Stimulated activated CD4-positive, alpha-beta T cell treated with anti-CD3 and anti-CD28 coated beads, Interleukin-4, amount 100 ng/mL, for 1 hour (primary cell): ENCODE measurements at regions not wholly inside any gene's neighbourhood (a gene's known extent, or its start where the extent isn't known, plus 50 kb on each side); places are given as distances from the start of the nearest gene placed in this dataset.
"Not testable (repeated sequence)": the region's sequence is repeated elsewhere in the genome, so short reads cannot be mapped to it uniquely, and the experiment has no call there.

Experiments
- DNase-seq: peaks from one replicate; pipeline ENCODE4 v3.0.0-alpha.2; 2020

DNA sequence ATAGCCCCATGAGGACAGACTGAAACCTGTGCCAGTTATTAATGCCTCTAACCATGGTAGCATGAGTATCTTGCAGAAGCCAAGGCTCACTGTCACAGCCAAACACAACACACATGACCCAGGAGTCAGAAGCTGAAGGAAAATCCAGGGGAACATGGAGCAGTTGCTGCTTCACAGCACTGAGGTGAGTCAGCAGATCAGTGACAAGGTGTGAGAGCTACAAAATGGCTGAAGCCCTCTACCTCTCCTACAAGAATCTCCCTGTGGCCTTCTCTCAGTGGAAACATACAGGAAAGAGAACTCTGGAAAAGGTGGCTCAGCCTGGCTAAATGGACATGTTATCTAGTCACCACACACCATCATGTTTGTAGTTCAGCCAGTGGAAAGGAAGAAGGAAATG, 93.5 kb downstream of the NAB1 start:
- DNase-seq: no peak

GRCh38 chr2:190744041-190744440, 95.2 kb downstream of the NAB1 start:
- no peak for DNase-seq

GRCh38 chr2:190746971-190747761, 98.3 kb downstream of the NAB1 start:
- no peak for DNase-seq

DNA sequence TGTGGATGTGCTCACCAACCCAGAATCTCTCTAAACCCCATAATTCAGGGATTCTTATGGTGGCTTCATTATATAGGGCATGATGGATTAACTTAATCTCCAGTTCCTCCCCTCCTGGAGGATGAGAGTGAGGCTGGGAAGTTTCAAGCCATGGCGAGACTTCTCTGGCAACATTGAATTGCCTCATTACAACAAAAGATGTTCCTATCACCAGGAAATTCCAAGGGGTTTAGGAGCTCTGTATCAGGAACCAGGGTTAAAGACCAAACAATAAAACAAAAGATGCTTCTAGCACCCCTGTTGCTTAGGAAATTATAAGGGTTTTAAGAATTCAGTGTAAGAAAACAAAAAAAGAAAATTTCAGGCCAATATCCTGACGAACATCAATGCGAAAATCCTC, 100.1 kb downstream of the NAB1 start:
- no peak for DNase-seq

DNA sequence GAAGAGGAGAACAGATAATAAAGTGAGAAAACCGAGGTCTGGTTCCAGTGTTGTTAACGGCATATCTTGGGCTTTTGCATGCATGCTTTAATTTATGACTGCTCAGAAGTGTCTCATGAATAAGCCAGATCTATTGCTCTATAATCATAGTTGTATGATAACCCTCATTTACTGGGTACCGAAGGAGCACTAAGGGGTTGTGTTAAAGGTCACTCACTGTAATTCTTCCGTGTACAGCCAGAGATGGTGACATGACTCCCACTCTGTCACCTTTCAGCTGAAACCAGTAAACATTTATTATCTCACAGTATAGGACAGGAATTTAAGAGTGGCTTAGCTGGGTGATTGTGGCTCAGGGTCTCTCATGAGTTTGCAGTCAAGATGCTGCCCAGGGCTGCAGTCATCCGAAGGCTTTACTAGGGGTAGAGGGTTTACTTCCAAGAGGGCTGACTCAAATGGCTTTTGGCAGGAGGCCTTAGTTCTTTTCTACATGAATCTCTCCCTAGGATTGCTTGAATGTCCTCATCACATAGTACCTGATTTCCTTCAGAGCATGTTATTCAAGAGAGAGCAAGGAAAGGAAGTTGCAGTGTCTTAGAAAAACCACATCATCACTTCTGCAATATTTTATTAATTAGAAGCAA, 107.0 kb downstream of the NAB1 start:
- no peak for DNase-seq

DNA sequence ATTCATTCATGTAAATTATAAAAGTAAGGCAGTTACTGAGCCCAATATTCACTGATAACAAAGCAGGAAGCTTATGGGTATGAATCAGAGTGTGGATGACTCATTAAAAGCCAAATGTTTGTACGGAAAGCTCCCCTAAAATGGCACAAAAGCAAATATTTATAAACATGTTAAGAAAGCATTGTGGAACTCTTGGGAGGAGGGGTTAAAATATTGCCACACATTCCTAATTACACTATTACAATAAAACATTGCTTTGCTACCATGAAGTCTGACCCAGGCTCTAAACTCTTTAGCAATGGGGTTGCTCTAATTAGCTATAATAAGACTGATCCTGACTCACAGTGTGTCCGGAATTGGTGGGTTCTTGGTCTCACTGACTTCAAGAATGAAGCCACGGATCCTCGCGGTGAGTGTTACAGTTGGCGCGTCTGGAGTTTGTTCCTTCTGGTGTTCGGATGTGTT, 110.9 kb downstream of the NAB1 start:
- DNase-seq: no peak

DNA sequence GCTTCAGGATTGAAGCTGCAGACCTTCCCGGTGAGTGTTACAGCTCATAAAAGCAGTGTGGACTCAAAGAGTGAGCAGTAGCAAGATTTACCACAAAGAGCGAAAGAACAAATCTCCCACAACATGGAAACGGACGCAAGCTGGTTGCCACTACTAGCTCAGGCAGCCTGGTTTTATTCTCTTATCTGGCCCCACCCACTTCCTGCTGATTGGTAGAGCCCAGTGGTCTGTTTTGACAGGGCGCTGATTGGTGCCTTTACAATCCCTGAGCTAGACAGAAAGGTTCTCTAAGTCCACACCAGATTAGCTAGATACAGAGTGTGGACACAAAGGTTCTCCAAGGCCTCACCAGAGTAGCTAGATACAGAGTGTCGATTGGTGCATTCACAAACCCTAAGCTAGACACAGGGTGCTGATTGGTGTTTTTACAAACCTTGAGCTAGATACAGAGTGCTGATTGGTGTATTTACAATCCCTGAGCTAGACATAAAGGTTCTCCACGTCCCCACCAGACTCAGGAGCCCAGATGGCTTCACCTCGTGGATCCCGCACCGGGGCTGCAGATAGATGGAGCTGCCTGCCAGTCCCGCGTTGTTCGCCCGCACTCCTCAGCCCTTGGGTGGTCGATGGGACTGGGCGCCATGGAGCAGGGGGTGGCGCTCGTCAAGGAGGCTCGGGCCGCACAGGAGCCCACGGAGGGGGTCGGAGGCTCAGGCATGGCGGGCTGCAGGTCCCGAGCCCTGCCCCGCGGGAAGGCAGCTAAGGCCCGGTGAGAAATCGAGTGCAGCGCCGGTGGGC, 111.7 kb downstream of the NAB1 start:
- not testable (repeated sequence) for DNase-seq

DNA sequence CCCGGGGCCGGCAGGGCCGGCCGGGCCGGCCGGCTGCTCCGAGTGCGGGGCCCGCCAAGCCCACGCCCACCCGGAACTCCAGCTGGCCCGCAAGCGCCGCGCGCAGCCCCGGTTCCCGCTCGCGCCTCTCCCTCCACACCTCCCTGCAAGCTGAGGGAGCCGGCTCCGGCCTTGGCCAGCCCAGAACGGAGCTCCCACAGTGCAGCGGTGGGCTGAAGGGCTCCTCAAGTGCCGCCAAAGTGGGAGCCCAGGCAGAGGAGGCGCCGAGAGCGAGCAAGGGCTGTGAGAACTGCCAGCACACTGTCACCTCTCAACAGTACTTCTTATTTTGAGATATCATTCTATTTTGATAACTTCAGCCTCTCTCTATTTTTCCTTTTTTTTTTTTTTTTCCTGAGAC, 112.3 kb downstream of the NAB1 start:
- not testable (repeated sequence) for DNase-seq

DNA sequence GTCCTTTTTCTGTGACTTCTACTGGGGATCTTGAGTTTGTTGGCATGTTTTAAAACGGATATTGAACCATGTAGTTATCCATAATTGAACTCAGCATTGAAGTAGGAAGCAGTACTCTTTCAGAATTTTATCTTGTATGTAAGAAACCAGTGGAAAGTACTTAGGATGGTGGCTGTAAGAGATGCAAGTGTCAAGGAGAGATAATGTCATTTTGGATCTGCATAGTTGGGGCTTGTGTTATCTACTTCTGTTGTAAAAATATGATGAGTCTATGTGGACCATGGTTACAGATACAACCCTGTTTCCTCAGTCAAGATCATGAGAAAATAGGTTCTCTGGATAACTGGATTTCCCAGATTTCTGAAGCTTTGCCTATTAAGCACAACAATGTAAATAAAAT, 113.7 kb downstream of the NAB1 start:
- DNase-seq: no peak

DNA sequence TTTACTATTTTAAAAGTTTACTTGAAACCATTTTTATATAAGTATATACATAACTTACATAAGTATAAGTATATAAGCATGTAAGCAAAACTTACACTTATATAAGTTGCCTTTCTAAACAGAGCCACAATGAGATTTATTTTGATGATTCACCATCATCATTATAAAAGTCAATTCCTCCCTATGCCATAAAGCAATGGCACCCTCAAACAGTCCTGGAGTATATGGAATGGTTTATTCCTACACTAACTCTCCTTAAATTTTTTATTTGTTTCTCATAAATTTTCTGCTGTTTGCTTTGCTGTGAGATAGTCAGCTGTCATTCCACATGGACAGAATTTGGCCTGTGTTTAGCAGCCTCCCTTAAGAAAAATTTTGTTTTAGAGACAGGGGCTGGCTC, 114.2 kb downstream of the NAB1 start:
- no peak for DNase-seq

DNA sequence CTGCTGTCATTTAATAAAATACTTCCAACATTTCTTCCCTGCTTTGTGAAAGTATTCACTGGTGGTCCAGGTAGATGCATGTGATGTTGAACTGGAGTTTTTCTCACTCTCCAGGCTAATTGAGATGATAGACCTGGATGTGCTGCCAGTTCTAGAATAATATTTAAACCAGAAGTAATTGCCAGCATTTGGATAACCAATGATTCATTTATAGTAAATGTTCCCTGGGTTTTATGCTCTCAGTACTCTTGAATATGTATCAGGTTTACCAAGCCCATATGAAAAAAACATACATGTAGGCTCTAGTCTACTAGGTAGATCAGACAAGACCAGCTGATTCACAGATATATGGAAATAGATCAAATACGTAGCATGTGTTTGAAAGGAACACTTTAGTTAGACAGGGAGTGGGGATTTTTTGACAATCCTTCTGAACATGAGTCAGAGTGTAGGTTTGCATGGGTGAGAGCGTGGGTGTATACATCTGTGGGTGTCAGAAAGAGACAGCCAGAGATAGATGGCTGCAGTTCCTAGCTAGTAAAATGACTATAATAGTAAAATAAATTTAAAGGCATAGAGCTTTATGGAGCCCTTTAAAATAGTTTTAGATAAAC, 115.1 kb downstream of the NAB1 start:
- peak; percentile 39 for DNase-seq

DNA sequence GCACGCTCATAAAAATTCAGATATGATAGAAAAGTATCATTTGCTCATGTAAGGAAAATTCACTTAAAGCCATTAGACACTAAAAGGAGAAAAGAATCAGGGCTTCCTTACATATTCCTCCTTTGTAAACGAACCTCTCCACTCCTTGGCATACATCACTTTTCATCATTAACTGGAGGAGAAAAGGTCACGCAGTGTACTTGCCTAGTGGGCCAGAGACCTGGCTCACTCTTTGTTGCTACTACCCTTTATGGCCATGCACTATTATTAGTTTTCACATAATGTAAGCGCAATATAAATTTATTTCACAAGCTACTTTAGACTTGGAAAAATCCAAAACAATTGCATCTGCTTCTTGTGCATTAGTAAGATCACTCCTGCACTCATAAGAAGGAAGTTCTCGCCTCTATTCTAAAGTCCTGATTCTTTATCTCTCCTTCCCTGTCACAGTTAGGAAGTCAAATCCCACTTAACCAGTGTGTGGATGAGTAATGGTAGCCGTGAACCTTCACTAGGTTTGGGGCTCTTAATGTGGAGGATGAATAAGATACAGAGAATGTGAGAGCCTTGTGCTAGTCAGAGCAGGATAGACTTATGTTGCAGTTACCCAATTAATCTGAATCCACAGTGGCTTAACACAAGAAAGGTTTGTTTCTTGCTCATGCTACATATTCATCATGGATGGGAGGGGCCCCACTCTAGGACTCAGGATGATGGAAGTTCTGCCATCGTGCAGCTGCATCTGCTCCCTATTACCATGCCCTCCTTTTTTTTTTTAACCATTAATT, 115.0 kb upstream of the GLS start:
- no peak for DNase-seq

DNA sequence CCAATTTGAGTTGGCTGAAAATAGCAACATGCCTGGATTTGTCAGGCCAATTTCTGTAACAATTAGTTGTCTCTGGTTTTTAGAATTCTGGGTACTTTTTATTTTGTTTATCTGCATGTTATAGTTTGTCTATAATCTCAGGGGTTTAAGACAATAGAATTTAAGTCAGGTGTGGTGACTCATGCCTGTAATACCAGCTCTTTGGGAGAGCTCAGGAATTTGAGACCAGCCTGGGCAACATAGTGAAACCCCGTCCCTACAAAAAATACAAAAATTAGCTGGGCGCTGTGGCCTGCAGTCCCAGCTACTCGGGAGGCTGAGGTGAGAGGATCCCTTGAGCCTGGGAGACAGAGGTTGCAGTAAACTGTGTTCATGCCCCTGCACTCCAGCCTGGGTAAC, 114.4 kb upstream of the GLS start:
- DNase-seq: no peak

DNA sequence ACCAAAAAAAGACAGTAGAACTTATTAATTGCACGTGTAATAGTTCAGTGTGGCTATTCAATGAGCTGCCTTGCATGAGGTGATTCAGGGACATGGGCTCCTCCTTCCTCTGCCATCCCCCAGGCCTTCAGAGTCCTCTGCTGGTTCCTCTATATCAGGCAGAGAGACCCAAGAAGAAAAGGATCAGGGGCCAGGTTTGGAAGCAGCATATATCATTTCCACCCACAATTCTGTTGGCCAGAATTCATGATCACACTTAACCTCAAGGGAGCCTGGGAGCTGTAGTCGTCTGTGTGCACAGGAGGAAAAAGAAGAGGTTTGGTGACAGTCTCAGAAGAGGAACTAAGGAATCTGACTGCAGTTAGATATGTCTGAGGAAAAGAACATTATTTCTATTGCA, 114.0 kb upstream of the GLS start:
- DNase-seq: no peak

- no peak for DNase-seq
These were observed 112.8 kb upstream of the GLS start for GRCh38 chr2:190767821-190768220.

GRCh38 chr2:190769258-190769657, 111.4 kb upstream of the GLS start:
- no peak for DNase-seq

DNA sequence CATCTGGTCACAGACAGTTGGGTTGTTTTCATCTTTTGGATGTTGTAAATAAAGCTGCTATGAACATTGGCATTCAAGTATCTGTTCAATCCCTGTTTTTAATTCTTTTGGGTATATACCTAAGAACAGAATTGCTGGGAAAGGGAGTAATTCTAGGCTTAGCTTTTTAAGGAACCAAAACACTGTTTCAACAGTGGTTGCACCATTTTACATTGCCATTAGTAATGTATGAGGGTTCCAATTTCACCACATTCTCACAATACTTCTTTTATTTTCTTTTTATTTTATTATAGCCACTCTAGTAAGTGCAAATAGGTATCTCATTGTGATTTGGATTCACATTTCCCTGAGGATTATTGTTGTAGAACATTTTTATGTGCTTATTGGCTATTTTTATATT, 108.9 kb upstream of the GLS start:
- DNase-seq: no peak

GRCh38 chr2:190780594-190780993, 100.0 kb upstream of the GLS start:
- DNase-seq: no peak

DNA sequence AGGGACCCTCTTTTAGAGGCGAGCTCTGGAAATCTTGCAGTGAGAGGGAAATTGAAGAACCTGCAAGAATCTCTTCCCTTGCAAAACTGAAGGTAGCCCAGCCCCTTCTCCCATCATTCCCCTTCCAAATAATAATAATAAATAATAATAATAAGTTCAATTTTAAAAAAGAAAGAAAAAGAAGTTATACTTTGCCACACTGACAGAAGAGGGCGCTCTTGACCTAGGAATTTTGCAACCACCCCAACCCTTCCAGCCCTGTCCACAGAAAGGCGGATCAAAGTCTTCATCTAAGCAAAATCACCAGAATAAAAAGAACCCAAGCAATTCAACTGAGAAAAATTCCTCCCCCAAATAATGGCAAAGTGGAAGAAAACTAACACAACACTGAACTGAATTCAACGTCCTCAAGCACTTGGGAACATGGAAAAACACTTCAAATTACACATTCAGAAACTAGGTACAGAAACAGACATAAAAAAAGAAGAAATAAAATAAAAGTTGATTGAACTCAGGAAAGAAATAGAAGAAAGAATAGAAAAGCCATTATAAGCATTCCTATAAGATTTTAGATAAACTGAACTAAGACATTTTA, 98.9 kb upstream of the GLS start:
- DNase-seq: peak; percentile 42

- no peak for DNase-seq
These were observed 98.4 kb upstream of the GLS start for GRCh38 chr2:190782264-190782663.

GRCh38 chr2:190783513-190784263, 96.9 kb upstream of the GLS start:
- DNase-seq: no peak
